ENCODE measurements at regions not wholly inside any gene's neighbourhood (a gene's known extent, or its start where the extent isn't known, plus 50 kb on each side); places are given as distances from the start of the nearest gene placed in this dataset.

- ChIA-PET POLR2A (no interaction called here), CTCF (no interaction called here)
- H3K4me3 Mint-ChIP-seq: no peak overlapping the region
- ATAC-seq (replicated peaks in 1 of 4) (no peak), DNase-seq (no peak)
- Histone ChIP-seq H3K27me3 (replicated peaks in 1 of 2; ENCODE audit: control insufficient read depth in 2 of 2, extremely low read depth in 1 of 2, insufficient read depth in 2 of 2, low read length in 1 of 2) (peaks cover 0 to 10% of the 10 kb centered on the region in 2 experiments), H3K4me3 (ENCODE audit: control insufficient read depth in 1 of 2, extremely low read depth in 1 of 2, low read length in 1 of 2) (no peak overlapping the region), H3K36me3 (ENCODE audit: control insufficient read depth in 2 of 2, extremely low read depth in 1 of 2, insufficient read depth in 1 of 2, low read length in 1 of 2) (no peaks in the 10 kb centered on the region), H3K4me1 (ENCODE audit: control insufficient read depth in 1 of 2, extremely low read depth in 1 of 2, insufficient read depth in 2 of 2, low read length in 2 of 2) (no peaks in the 10 kb centered on the region), H3K27ac (ENCODE audit: low read length) (no peak overlapping the region), H3K9me3 (no peaks in the 10 kb centered on the region)
- peaks cover 0 to 2% of the 10 kb centered on the region in 2 donors for H3K27me3 Mint-ChIP-seq
- peaks cover 2 to 4% (median 2%) of the 10 kb centered on the region in 3 donors for H3K9me3 Mint-ChIP-seq
- no peak overlapping the region for H3K27ac Mint-ChIP-seq
- WGBS (ENCODE audit: insufficient coverage): 88% methylated on average over 11 of the region's 12 CpGs
- no peaks in the 10 kb centered on the region for H3K4me1 Mint-ChIP-seq
- no peaks in the 10 kb centered on the region for H3K36me3 Mint-ChIP-seq
Observed at GRCh38 chr16:86843812-86844211, 265.5 kb downstream of the FOXL1 start.

- CTCF ChIA-PET: no interaction called here
Observed at GRCh38 chr16:86844695-86845094, 266.3 kb downstream of the FOXL1 start.

GRCh38 chr16:86846136-86846535 lies 267.8 kb downstream of the FOXL1 start:
- no peak overlapping the region for H3K4me3 Mint-ChIP-seq
- H3K4me1 ChIP-seq (ENCODE audit: control insufficient read depth in 1 of 2, extremely low read depth in 1 of 2, insufficient read depth in 2 of 2, low read length in 2 of 2): no peaks in the 10 kb centered on the region
- DNase-seq (no peak), ATAC-seq (replicated peaks in 1 of 4) (no peak)
- H3K27ac ChIP-seq (ENCODE audit: low read length): no peak overlapping the region
- no peaks in the 10 kb centered on the region for H3K36me3 Mint-ChIP-seq
- H3K36me3 ChIP-seq (ENCODE audit: control insufficient read depth in 2 of 2, extremely low read depth in 1 of 2, insufficient read depth in 1 of 2, low read length in 1 of 2): no peaks in the 10 kb centered on the region
- H3K27ac Mint-ChIP-seq: no peak overlapping the region
- ChIA-PET POLR2A (no interaction called here), CTCF (no interaction called here)
- H3K27me3 Mint-ChIP-seq: peaks cover 0 to 7% of the 10 kb centered on the region in 2 donors
- H3K9me3 ChIP-seq: no peaks in the 10 kb centered on the region
- H3K4me3 ChIP-seq (ENCODE audit: control insufficient read depth in 1 of 2, extremely low read depth in 1 of 2, low read length in 1 of 2): no peak overlapping the region
- peaks cover 0 to 12% of the 10 kb centered on the region in 2 experiments for H3K27me3 ChIP-seq (replicated peaks in 1 of 2; ENCODE audit: control insufficient read depth in 2 of 2, extremely low read depth in 1 of 2, insufficient read depth in 2 of 2, low read length in 1 of 2)
- peaks cover 0 to 4% (median 0%) of the 10 kb centered on the region in 3 donors for H3K9me3 Mint-ChIP-seq
- H3K4me1 Mint-ChIP-seq: no peaks in the 10 kb centered on the region
- WGBS (ENCODE audit: insufficient coverage): 100% methylated on average over 3 of the region's 7 CpGs

More at GRCh38 chr16:86844695-86845094, 266.3 kb downstream of the FOXL1 start:
- Histone ChIP-seq H3K27me3 (replicated peaks in 1 of 2; ENCODE audit: control insufficient read depth in 2 of 2, extremely low read depth in 1 of 2, insufficient read depth in 2 of 2, low read length in 1 of 2) (peaks cover 0 to 12% of the 10 kb centered on the region in 2 experiments), H3K4me1 (ENCODE audit: control insufficient read depth in 1 of 2, extremely low read depth in 1 of 2, insufficient read depth in 2 of 2, low read length in 2 of 2) (no peaks in the 10 kb centered on the region), H3K4me3 (ENCODE audit: control insufficient read depth in 1 of 2, extremely low read depth in 1 of 2, low read length in 1 of 2) (no peak overlapping the region), H3K9me3 (no peaks in the 10 kb centered on the region), H3K36me3 (ENCODE audit: control insufficient read depth in 2 of 2, extremely low read depth in 1 of 2, insufficient read depth in 1 of 2, low read length in 1 of 2) (no peaks in the 10 kb centered on the region), H3K27ac (ENCODE audit: low read length) (no peak overlapping the region)
- 95% methylated on average over 14 of the region's 16 CpGs for WGBS (ENCODE audit: insufficient coverage)
- Mint-ChIP-seq H3K27ac (no peak overlapping the region), H3K4me1 (no peaks in the 10 kb centered on the region), H3K27me3 (peaks cover 0 to 7% of the 10 kb centered on the region in 2 donors), H3K9me3 (peaks cover 0 to 4% (median 0%) of the 10 kb centered on the region in 3 donors), H3K4me3 (no peak overlapping the region), H3K36me3 (no peaks in the 10 kb centered on the region)
- ATAC-seq (replicated peaks in 1 of 4) (no peak), DNase-seq (no peak)
- POLR2A ChIA-PET: no interaction called here

- Mint-ChIP-seq H3K9me3 (peaks cover 0 to 3% (median 0%) of the 10 kb centered on the region in 3 donors), H3K27me3 (peaks cover 0 to 7% of the 10 kb centered on the region in 2 donors), H3K36me3 (no peaks in the 10 kb centered on the region), H3K27ac (no peak overlapping the region), H3K4me1 (no peaks in the 10 kb centered on the region), H3K4me3 (no peak overlapping the region)
- Histone ChIP-seq H3K9me3 (no peaks in the 10 kb centered on the region), H3K27ac (ENCODE audit: low read length) (no peak overlapping the region), H3K36me3 (ENCODE audit: control insufficient read depth in 2 of 2, extremely low read depth in 1 of 2, insufficient read depth in 1 of 2, low read length in 1 of 2) (no peaks in the 10 kb centered on the region), H3K4me1 (ENCODE audit: control insufficient read depth in 1 of 2, extremely low read depth in 1 of 2, insufficient read depth in 2 of 2, low read length in 2 of 2) (no peaks in the 10 kb centered on the region), H3K27me3 (replicated peaks in 1 of 2; ENCODE audit: control insufficient read depth in 2 of 2, extremely low read depth in 1 of 2, insufficient read depth in 2 of 2, low read length in 1 of 2) (peaks cover 0 to 12% of the 10 kb centered on the region in 2 experiments), H3K4me3 (ENCODE audit: control insufficient read depth in 1 of 2, extremely low read depth in 1 of 2, low read length in 1 of 2) (no peak overlapping the region)
- DNase-seq (no peak), ATAC-seq (replicated peaks in 1 of 4) (no peak)
- 77% methylated on average over 8 of the region's 8 CpGs for WGBS (ENCODE audit: insufficient coverage)
- CTCF ChIA-PET: no interaction called here
- POLR2A ChIA-PET: no interaction called here
Observed at GRCh38 chr16:86848821-86849220, 270.5 kb downstream of the FOXL1 start.

- Mint-ChIP-seq H3K36me3 (no peaks in the 10 kb centered on the region), H3K9me3 (no peaks in the 10 kb centered on the region), H3K4me1 (no peaks in the 10 kb centered on the region), H3K27me3 (peaks cover 0 to 7% of the 10 kb centered on the region in 2 donors), H3K27ac (no peak overlapping the region), H3K4me3 (no peak overlapping the region)
- Histone ChIP-seq H3K27me3 (replicated peaks in 1 of 2; ENCODE audit: control insufficient read depth in 2 of 2, extremely low read depth in 1 of 2, insufficient read depth in 2 of 2, low read length in 1 of 2) (peaks cover 0 to 14% of the 10 kb centered on the region in 2 experiments), H3K4me1 (ENCODE audit: control insufficient read depth in 1 of 2, extremely low read depth in 1 of 2, insufficient read depth in 2 of 2, low read length in 2 of 2) (no peaks in the 10 kb centered on the region), H3K4me3 (ENCODE audit: control insufficient read depth in 1 of 2, extremely low read depth in 1 of 2, low read length in 1 of 2) (no peak overlapping the region), H3K27ac (ENCODE audit: low read length) (no peak overlapping the region), H3K9me3 (no peaks in the 10 kb centered on the region), H3K36me3 (ENCODE audit: control insufficient read depth in 2 of 2, extremely low read depth in 1 of 2, insufficient read depth in 1 of 2, low read length in 1 of 2) (no peaks in the 10 kb centered on the region)
- no peak for ATAC-seq (replicated peaks in 1 of 4)
- no peak for DNase-seq
- ChIA-PET POLR2A (no interaction called here), CTCF (no interaction called here)
- WGBS (ENCODE audit: insufficient coverage): 11% methylated on average over 12 of the region's 12 CpGs
Observed at GRCh38 chr16:86850670-86851069, 272.3 kb downstream of the FOXL1 start.

GRCh38 chr16:86852135-86852534 lies 273.8 kb downstream of the FOXL1 start:
- CTCF ChIA-PET: no interaction called here
- no peak for ATAC-seq (replicated peaks in 1 of 4)
- H3K4me1 Mint-ChIP-seq: no peaks in the 10 kb centered on the region
- no peaks in the 10 kb centered on the region for H3K36me3 ChIP-seq (ENCODE audit: control insufficient read depth in 2 of 2, extremely low read depth in 1 of 2, insufficient read depth in 1 of 2, low read length in 1 of 2)
- no peaks in the 10 kb centered on the region for H3K9me3 ChIP-seq
- POLR2A ChIA-PET: no interaction called here
- H3K27me3 ChIP-seq (replicated peaks in 1 of 2; ENCODE audit: control insufficient read depth in 2 of 2, extremely low read depth in 1 of 2, insufficient read depth in 2 of 2, low read length in 1 of 2): peaks cover 0 to 18% of the 10 kb centered on the region in 2 experiments
- no peaks in the 10 kb centered on the region for H3K4me1 ChIP-seq (ENCODE audit: control insufficient read depth in 1 of 2, extremely low read depth in 1 of 2, insufficient read depth in 2 of 2, low read length in 2 of 2)
- H3K4me3 ChIP-seq (ENCODE audit: control insufficient read depth in 1 of 2, extremely low read depth in 1 of 2, low read length in 1 of 2): no peak overlapping the region
- no peak overlapping the region for H3K4me3 Mint-ChIP-seq
- WGBS (ENCODE audit: insufficient coverage): 100% methylated on average over 1 of the region's 2 CpGs
- no peak overlapping the region for H3K27ac Mint-ChIP-seq
- H3K27ac ChIP-seq (ENCODE audit: low read length): no peak overlapping the region
- H3K36me3 Mint-ChIP-seq: no peaks in the 10 kb centered on the region
- H3K9me3 Mint-ChIP-seq: no peaks in the 10 kb centered on the region
- peaks cover 0 to 7% of the 10 kb centered on the region in 2 donors for H3K27me3 Mint-ChIP-seq
- no peak for DNase-seq

- no peaks in the 10 kb centered on the region for H3K4me1 ChIP-seq (ENCODE audit: control insufficient read depth in 1 of 2, extremely low read depth in 1 of 2, insufficient read depth in 2 of 2, low read length in 2 of 2)
- no peak for ATAC-seq (replicated peaks in 1 of 4)
- H3K4me3 Mint-ChIP-seq: no peak overlapping the region
- no peaks in the 10 kb centered on the region for H3K36me3 Mint-ChIP-seq
- H3K36me3 ChIP-seq (ENCODE audit: control insufficient read depth in 2 of 2, extremely low read depth in 1 of 2, insufficient read depth in 1 of 2, low read length in 1 of 2): no peaks in the 10 kb centered on the region
- no peak overlapping the region for H3K4me3 ChIP-seq (ENCODE audit: control insufficient read depth in 1 of 2, extremely low read depth in 1 of 2, low read length in 1 of 2)
- 82% methylated on average over 6 of the region's 11 CpGs for WGBS (ENCODE audit: insufficient coverage)
- CTCF ChIA-PET: interaction anchor here in 1 of 2 donors (0.5 kb wide), 1 partner anchor 151 kb away, joined by 4 read pairs; no protein-coding TSS in a partner anchor
- no peaks in the 10 kb centered on the region for H3K9me3 Mint-ChIP-seq
- H3K27ac Mint-ChIP-seq: no peak overlapping the region
- peaks cover 0 to 8% of the 10 kb centered on the region in 2 experiments for H3K27me3 ChIP-seq (replicated peaks in 1 of 2; ENCODE audit: control insufficient read depth in 2 of 2, extremely low read depth in 1 of 2, insufficient read depth in 2 of 2, low read length in 1 of 2)
- H3K27ac ChIP-seq (ENCODE audit: low read length): no peak overlapping the region
- no peak for DNase-seq
- no peaks in the 10 kb centered on the region for H3K9me3 ChIP-seq
- no peaks in the 10 kb centered on the region for H3K4me1 Mint-ChIP-seq
- POLR2A ChIA-PET: no interaction called here
- peaks cover 0 to 2% of the 10 kb centered on the region in 2 donors for H3K27me3 Mint-ChIP-seq
Observed at GRCh38 chr16:86854058-86854621, 275.8 kb downstream of the FOXL1 start.

Measured in T-cell (primary cell).